ENCODE measurements at regions not wholly inside any gene's neighbourhood (a gene's known extent, or its start where the extent isn't known, plus 50 kb on each side); places are given as distances from the start of the nearest gene placed in this dataset.

DNA sequence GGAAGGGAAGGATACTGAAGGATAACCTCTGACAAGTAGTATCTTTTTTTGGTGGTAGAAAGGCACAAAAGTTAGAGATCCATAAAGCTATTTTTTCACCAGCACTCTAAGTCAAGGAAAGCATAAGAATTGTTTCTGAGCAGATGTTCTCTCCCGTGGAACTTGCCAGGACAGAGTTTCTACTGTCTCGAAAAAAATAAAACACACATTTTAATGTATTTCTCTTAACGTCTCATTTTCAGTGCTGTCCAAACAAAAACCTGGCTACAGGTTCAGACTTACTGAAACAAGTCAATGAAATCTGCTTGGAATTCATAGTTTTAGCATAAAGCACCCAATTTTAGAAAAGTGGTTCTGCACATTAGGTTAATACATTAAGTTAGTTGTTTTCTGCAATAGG is 338.3 kb downstream of the LTN1 start:
- no peak for DNase-seq (ENCODE audit: low read depth)

DNA sequence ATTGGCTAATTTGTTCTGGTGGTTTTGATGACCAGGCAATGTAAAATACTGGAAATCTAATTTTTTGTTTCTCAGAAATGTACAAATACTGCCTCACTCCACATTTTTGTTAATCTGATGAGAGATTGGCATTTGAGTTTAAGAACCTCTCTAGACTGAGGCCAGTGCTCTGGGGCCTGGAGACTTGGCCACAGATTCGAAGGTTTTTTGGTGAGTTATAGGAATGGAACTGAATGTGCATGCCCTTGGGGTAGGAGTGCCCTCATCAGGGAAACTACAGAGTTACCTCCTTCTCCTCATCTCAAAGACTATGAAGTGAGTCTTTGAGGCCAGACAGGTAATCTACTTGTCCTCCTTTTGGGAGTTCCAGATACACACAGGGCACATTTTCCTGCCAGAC is 347.9 kb downstream of the LTN1 start:
- no peak for DNase-seq (ENCODE audit: low read depth)

GRCh38 chr21:28642891-28643290 is 349.8 kb downstream of the LTN1 start:
- no peak for DNase-seq (ENCODE audit: low read depth)

DNA sequence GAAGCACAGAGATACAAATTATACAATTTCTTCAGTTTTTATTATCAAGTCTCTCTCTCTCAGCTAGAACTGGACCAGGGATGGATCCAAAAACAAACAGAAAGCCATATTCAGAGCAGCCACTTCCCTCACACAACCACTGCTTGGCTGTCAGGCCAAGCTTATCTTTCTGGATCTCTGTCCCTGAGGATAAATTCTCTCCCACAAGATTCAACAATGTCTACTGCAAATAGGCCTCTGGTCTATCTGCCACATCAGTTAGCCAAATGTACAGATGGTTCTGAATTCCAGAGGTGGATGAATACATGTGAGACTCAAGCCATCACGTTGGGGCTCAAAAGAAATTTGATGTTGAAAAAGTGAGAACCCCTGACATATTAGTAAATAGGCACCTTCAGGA is 350.9 kb downstream of the LTN1 start:
- no peak for DNase-seq (ENCODE audit: low read depth)

GRCh38 chr21:28640326-28640725 is 352.4 kb downstream of the LTN1 start:
- no peak for DNase-seq (ENCODE audit: low read depth)

DNA sequence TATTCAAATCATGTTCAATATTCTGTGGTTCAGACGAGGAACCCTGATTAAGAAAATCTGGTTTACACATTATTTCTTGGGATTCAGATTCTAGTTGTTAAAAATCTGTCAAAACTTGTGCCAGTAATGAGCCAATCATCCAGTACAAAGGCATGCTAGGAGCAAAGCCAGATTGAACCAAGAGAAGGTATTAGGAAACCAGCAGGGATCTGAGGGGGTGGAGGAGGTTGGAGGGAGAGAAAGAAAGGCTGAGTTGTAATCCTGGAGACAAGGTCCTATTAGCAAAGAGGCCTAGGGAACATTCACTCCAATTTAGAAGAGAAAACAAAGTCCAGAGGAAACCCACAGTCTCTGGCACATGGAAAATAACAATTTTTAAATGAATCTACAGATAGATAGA is 352.9 kb downstream of the LTN1 start:
- DNase-seq (ENCODE audit: low read depth) = no peak

GRCh38 chr21:28636752-28637691 is 355.7 kb downstream of the LTN1 start:
- peak; percentile 54 for DNase-seq (ENCODE audit: low read depth)

DNA sequence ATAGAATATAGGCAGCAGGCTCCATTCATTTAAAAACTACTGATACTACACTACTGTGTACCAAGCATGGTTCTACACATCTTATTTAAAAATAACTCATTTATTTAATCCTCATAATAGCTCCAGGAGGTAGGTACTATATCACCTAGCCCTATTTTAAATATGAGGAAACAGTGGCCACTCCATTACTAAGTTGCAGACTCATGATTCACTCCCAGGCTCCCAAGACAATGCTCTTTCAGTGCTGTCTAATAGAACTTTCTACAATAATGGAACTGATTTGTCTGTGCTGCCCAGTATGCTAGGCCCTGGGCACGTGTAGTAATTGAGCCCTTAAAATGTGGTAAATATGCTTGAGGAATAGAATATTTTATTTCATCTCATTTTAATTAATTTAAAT is 357.1 kb downstream of the LTN1 start:
- no peak for DNase-seq (ENCODE audit: low read depth)

- DNase-seq (ENCODE audit: low read depth) = no peak
These were observed 358.7 kb downstream of the LTN1 start for GRCh38 chr21:28633839-28634555.

DNA sequence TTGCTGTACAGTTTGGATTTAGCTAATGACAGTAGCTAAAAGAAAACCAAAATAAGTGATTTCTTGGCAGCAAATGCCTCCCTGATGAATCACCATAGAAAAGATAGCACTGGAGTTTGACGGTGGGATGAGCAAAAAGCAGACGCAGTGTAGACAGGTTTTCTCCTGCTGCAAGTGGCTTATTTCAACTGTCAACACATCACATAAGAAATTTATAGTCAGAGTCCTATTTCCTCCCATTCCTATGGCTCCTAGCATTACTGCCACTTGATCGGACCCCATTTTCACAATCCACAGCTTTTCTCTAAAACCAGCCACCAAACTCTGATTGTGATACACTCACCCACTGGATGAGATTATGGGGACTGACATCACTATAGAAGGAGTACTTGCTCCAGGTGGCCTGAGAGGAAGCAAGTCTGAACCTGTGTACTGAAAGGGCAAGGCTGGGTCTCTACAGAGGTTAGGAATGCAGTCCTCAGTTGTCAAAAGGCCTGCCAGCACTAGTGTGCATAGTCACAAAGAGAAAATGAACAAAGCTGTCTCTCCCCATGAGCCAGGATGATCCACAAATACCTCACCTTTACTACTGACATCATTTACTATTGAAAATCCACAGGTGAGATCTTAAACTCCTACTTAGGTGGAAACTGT is 359.8 kb downstream of the LTN1 start:
- no peak for DNase-seq (ENCODE audit: low read depth)

GRCh38 chr21:28627691-28628090 is 365.0 kb downstream of the LTN1 start:
- DNase-seq (ENCODE audit: low read depth) = no peak

- DNase-seq (ENCODE audit: low read depth) = no peak
These were observed 365.4 kb downstream of the LTN1 start for GRCh38 chr21:28627261-28627660.

GRCh38 chr21:28624626-28625025 is 368.1 kb downstream of the LTN1 start:
- DNase-seq (ENCODE audit: low read depth) = no peak

DNA sequence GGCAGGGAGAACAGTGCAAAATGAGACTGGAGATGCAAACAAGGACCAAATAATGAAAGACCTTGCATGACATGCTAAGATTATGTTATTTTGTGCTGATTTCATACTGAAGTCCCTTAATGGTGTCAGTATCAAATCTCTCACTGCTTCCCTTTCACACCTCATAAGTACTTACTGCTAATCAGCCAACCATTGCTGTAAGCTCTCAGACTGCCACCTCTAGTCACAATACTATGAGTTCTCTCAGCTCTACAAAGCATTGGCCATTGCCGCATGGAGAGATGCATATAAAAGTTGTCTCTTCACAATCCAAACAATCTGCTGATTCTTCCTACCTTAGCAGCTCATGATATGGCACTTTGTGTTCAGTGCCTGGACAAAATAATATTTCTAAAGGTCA is 375.4 kb downstream of the LTN1 start:
- DNase-seq (ENCODE audit: low read depth) = no peak

GRCh38 chr21:28615276-28615675 is 377.4 kb downstream of the LTN1 start:
- DNase-seq (ENCODE audit: low read depth) = peak; percentile 5

DNA sequence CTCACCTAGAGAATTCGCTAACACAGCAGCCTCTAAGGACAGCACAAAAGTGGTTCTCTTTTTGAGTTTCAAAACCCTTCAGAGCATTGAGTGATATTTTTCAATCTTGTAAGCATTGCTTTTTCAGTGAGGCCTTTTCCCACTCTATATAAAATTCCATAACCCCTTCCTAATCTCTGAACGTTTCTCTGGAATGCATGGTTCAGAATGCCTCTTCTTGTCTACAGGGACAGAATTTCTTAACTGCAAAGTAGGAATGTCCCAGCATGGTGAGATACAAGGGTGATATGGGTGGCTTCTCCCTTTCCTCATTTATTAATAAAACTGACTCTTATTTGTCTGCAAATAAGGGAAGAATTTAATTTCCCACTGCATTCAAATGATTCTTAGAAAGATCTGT is 377.9 kb downstream of the LTN1 start:
- no peak for DNase-seq (ENCODE audit: low read depth)

- DNase-seq (ENCODE audit: low read depth) = no peak
These were observed 384.0 kb downstream of the LTN1 start for GRCh38 chr21:28608646-28609045.

GRCh38 chr21:28607545-28607944 is 385.1 kb downstream of the LTN1 start:
- no peak for DNase-seq (ENCODE audit: low read depth)

GRCh38 chr21:28604946-28605537 is 387.6 kb downstream of the LTN1 start:
- no peak for DNase-seq (ENCODE audit: low read depth)

- DNase-seq (ENCODE audit: low read depth) = no peak
These were observed 390.1 kb downstream of the LTN1 start for GRCh38 chr21:28602546-28602945.

DNA sequence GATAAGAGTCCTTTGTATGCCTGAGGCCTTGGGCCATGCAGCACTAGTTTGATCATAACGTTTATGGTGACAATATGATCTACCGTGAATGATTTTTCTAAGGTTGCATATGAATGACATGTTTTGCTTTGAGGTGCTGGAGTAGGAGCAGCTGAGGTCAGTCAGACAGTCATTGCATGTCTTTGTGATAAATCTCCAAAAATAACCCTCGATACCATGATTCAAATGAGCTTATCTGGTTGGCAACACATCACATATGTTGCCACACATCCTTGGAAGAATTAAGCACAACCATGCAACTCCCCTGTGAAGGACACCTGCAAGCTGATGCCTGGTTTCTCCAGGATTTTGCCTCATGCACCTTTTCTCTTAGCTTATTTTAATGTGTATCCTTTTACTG is 394.5 kb downstream of the LTN1 start:
- no peak for DNase-seq (ENCODE audit: low read depth)

DNA sequence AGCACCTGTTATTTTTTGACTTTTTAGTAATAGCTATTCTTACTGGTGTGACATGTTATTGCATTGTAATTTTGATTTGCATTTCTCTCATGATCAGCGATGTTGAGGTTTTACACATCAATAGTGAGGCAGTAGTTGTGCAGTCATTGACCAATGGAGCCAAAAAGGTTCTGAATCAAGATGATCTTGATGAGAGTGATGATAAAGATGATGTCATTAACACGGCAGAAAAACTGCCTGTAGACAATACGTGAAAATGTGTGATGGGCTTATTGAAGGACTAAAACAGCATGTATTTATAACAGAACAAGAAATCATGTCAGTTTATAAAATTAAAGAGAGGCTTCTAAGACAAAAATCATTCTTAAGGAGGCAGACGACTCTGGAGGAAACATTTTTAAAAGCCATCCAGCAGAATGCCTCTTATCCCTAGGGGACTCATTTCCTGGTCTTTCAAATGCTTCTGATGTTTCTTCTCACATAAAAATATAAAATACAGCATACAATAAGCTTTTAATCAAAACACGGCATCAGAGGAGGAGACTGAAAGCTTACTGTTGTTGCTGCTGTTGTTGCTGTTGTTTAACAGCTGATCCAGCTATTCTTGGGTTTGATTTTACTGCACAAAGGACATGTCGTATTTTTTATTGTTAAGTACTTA is 400.3 kb downstream of the LTN1 start:
- no peak for DNase-seq (ENCODE audit: low read depth)

Data from renal cortical epithelial cell (primary cell).